Body of pancreas (tissue), 4 donors: ENCODE measurements at regions not wholly inside any gene's neighbourhood (a gene's known extent, or its start where the extent isn't known, plus 50 kb on each side); places are given as distances from the start of the nearest gene placed in this dataset.

ENCODE experiments used
- POLR2A ChIP-seq, 3 donors: fragments of 450-650 bp; IDR thresholded peaks; one replicate each; pipeline ENCODE4 v1.6.1; 2016; ENCODE audit warnings: antibody characterized with exemption in 3 of 3, mild to moderate bottlenecking in 2 of 3
- TF ChIP-seq, protein P1 (sequence below), 7 experiments: fragments of 450-650 bp in 4 of 7; fragments of 200-600 bp in 3 of 7; sonication (generic) in 3 of 7; IDR thresholded peaks; one replicate each; pipeline ENCODE4 v1.5.1; 2016 to 2019; ENCODE audit warnings: antibody characterized with exemption in 7 of 7

GRCh38 chr16:87216841-87217275 is 100.3 kb downstream of the C16orf95 start:
- TF ChIP-seq, protein P1, sequence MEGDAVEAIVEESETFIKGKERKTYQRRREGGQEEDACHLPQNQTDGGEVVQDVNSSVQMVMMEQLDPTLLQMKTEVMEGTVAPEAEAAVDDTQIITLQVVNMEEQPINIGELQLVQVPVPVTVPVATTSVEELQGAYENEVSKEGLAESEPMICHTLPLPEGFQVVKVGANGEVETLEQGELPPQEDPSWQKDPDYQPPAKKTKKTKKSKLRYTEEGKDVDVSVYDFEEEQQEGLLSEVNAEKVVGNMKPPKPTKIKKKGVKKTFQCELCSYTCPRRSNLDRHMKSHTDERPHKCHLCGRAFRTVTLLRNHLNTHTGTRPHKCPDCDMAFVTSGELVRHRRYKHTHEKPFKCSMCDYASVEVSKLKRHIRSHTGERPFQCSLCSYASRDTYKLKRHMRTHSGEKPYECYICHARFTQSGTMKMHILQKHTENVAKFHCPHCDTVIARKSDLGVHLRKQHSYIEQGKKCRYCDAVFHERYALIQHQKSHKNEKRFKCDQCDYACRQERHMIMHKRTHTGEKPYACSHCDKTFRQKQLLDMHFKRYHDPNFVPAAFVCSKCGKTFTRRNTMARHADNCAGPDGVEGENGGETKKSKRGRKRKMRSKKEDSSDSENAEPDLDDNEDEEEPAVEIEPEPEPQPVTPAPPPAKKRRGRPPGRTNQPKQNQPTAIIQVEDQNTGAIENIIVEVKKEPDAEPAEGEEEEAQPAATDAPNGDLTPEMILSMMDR (IDR thresholded peaks at IDR 0.05): no peak
- no peak for TF ChIP-seq POLR2A (IDR thresholded peaks at IDR 0.05)
